K562 (cell line): ENCODE measurements at regions not wholly inside any gene's neighbourhood (a gene's known extent, or its start where the extent isn't known, plus 50 kb on each side); places are given as distances from the start of the nearest gene placed in this dataset.

ENCODE experiments used
- ATAC-seq: fragments of 200-7000 bp; cut with Tn5 transposase; 3 replicates; pipeline ENCODE4 v1.9.1; 2020; ENCODE audit warnings: moderate library complexity
- BruUV-seq: library from RNA; stranded (reverse); fragments of 400-500 nt; replicated peaks from 2 replicates; lab custom pipeline; 2021; lab: Mats Ljungman, UMichigan
- CTCF ChIA-PET: fragments of 300-600 bp; formaldehyde crosslinking; extraction: SDS; loops from one replicate; lab custom pipeline; 2021; ENCODE audit warnings: low intra/inter-chr PET ratio; lab: Yijun Ruan, JAX
- POLR2A ChIA-PET: fragments of 300-600, 350-650 bp; sonication (Branson Sonifier 250); formaldehyde crosslinking; extraction: SDS; loops from one replicate; lab custom pipeline; 2021; ENCODE audit warnings: antibody characterized with exemption, inconsistent platforms; lab: Yijun Ruan, JAX
- DNase-seq, 4 experiments: peaks; one replicate each; pipeline versions ENCODE4 v3.0.0 to v3.0.0-alpha.2; 2011 to 2018; ENCODE audit warnings: low spot score in 3 of 4, mixed read lengths in 3 of 4; ENCODE audit errors: extremely low read depth in 1 of 4
- FAIRE-seq: peaks from 2 replicates; lab custom pipeline; 2011; peaks lifted over from hg19 to GRCh38; lab: Jason Lieb, UNC
- H2AFZ ChIP-seq: 2 replicates; pipeline ENCODE4 v1.6.0; 2011; ENCODE audit warnings: low read depth, low read length, control low read depth, inconsistent platforms
- H3K27ac ChIP-seq: fragments of 200-600 bp; 3 replicates; pipeline ENCODE4 v1.8.0; 2011; ENCODE audit warnings: low read depth, mild to moderate bottlenecking, control low read depth, inconsistent platforms, low read length, moderate library complexity, mixed read lengths; ENCODE audit errors: extremely low read depth
- H3K27me3 ChIP-seq, 2 experiments: fragments of 300-600 bp in 1 of 2; 2 replicates in 1 of 2; 3 replicates in 1 of 2; pipeline versions ENCODE4 v1.6.0 to v1.8.0; 2011; ENCODE audit warnings: inconsistent platforms in 2 of 2, low read length in 2 of 2, mild to moderate bottlenecking in 1 of 2, mixed read lengths in 1 of 2, moderate library complexity in 1 of 2; ENCODE audit not compliant: control insufficient read depth in 2 of 2, insufficient read depth in 2 of 2
- H3K36me3 ChIP-seq: fragments of 300-600 bp; 3 replicates; pipeline ENCODE4 v1.8.0; 2011; ENCODE audit warnings: mild to moderate bottlenecking, low read length, inconsistent platforms; ENCODE audit not compliant: control insufficient read depth, insufficient read depth
- H3K4me1 ChIP-seq, 2 experiments: fragments of 200-600 bp in 1 of 2; replicated peaks in 1 of 2; 2 replicates in 1 of 2; 3 replicates in 1 of 2; pipeline versions ENCODE4 v1.5.1 to v1.8.0; 2011; ENCODE audit warnings: inconsistent platforms in 2 of 2, low read length in 2 of 2, mild to moderate bottlenecking in 1 of 2, mixed read lengths in 1 of 2, moderate library complexity in 1 of 2; ENCODE audit not compliant: control insufficient read depth in 2 of 2, insufficient read depth in 2 of 2
- H3K4me2 ChIP-seq: 2 replicates; pipeline ENCODE4 v1.6.1; 2011; ENCODE audit warnings: low read length, control low read depth, inconsistent platforms, mixed read lengths; ENCODE audit not compliant: insufficient read depth
- H3K4me3 ChIP-seq: fragments of 200-600 bp; sonication (generic), shearing (Covaris generic); 2 replicates; pipeline ENCODE4 v1.5.1; 2016; ENCODE audit warnings: control low read depth, inconsistent platforms
- H3K79me2 ChIP-seq: fragments of 200-600 bp; 3 replicates; pipeline ENCODE4 v1.8.0; 2011; ENCODE audit warnings: low read length, inconsistent platforms; ENCODE audit not compliant: control insufficient read depth, insufficient read depth
- H3K9ac ChIP-seq, 2 experiments: 2 replicates each; pipeline versions ENCODE4 v1.6.0 to v1.6.1; 2011; ENCODE audit warnings: low read depth in 2 of 2, low read length in 2 of 2, control low read depth in 1 of 2, inconsistent platforms in 1 of 2, mild to moderate bottlenecking in 1 of 2, mixed read lengths in 1 of 2; ENCODE audit not compliant: insufficient read depth in 1 of 2
- H3K9me1 ChIP-seq: one replicate; pipeline ENCODE4 v1.6.0; 2011; ENCODE audit warnings: inconsistent platforms, mild to moderate bottlenecking, low read length, moderate library complexity; ENCODE audit not compliant: control insufficient read depth, insufficient read depth
- H3K9me3 ChIP-seq: replicated peaks from 2 replicates; pipeline ENCODE4 v1.5.1; 2011; ENCODE audit warnings: low read depth, low read length, inconsistent platforms; ENCODE audit not compliant: control insufficient read depth, insufficient read depth
- H4K20me1 ChIP-seq: replicated peaks from 2 replicates; pipeline ENCODE4 v1.6.1; 2011; ENCODE audit warnings: low read length, inconsistent platforms, mixed read lengths; ENCODE audit not compliant: control insufficient read depth, insufficient read depth
- ARID1B ChIP-seq: fragments of 450-650 bp; IDR thresholded peaks from 2 replicates; pipeline ENCODE4 v1.6.1; 2016; ENCODE audit warnings: antibody characterized with exemption, mild to moderate bottlenecking, inconsistent platforms
- ASH1L ChIP-seq: fragments of 450-650 bp; IDR thresholded peaks from 2 replicates; pipeline ENCODE4 v1.6.1; 2018; ENCODE audit warnings: borderline replicate concordance, mild to moderate bottlenecking, low read depth; ENCODE audit not compliant: partially characterized antibody
- BRF1 ChIP-seq: IDR thresholded peaks from 3 replicates; pipeline ENCODE4 v1.6.1; 2011; ENCODE audit warnings: borderline replicate concordance, mild to moderate bottlenecking; ENCODE audit not compliant: insufficient read length; ENCODE audit errors: extremely low read depth
- FOSL1 ChIP-seq: fragments of 200-800 bp; sonication (Bioruptor generic); conservative IDR thresholded peaks from 2 replicates; pipeline ENCODE4 v1.6.1; 2016; ENCODE audit warnings: missing genetic modification characterization, missing compliant biosample characterization
- FOXA3 ChIP-seq, 2 experiments: fragments of 450-650 bp in 1 of 2; sonication (generic) in 1 of 2; formaldehyde crosslinking; IDR thresholded peaks in 1 of 2; conservative IDR thresholded peaks in 1 of 2; 2 replicates each; pipeline versions ENCODE4 v1.4.0 to v1.8.0; 2020 to 2022; ENCODE audit warnings: mild to moderate bottlenecking in 2 of 2, missing genetic modification reagents in 1 of 2
- HMGN3 ChIP-seq: IDR thresholded peaks from 2 replicates; pipeline ENCODE4 v1.6.1; 2011; ENCODE audit warnings: borderline replicate concordance, low read depth, mild to moderate bottlenecking, mixed read lengths, low read length; ENCODE audit not compliant: insufficient read length; ENCODE audit errors: extremely low read depth
- ILF3 ChIP-seq: fragments of 450-650 bp; IDR thresholded peaks from 2 replicates; pipeline ENCODE4 v1.6.1; 2018; ENCODE audit warnings: antibody characterized with exemption, mild to moderate bottlenecking, moderate library complexity, borderline replicate concordance
- MBD1 ChIP-seq: fragments of 250-450 bp; sonication (Bioruptor Pico); IDR thresholded peaks from 2 replicates; pipeline ENCODE4 v1.8.0; 2022; ENCODE audit warnings: inconsistent platforms
- MBD2 ChIP-seq: sonication (generic); IDR thresholded peaks from 2 replicates; pipeline ENCODE4 v1.6.1; 2016; ENCODE audit warnings: low read depth, borderline replicate concordance
- MXD1 ChIP-seq: fragments of 250-450 bp; sonication (Bioruptor Pico); IDR thresholded peaks from 2 replicates; pipeline ENCODE4 v1.8.0; 2021; ENCODE audit warnings: borderline replicate concordance, mild to moderate bottlenecking, moderate library complexity; ENCODE audit not compliant: poor library complexity, severe bottlenecking
- NFRKB ChIP-seq: fragments of 450-650 bp; IDR thresholded peaks from 2 replicates; pipeline ENCODE4 v1.6.1; 2016; ENCODE audit warnings: low read depth
- PHF8 ChIP-seq: fragments of 200-600 bp; sonication (generic); IDR thresholded peaks from 2 replicates; pipeline ENCODE4 v1.6.1; 2012; ENCODE audit warnings: mixed run types, mild to moderate bottlenecking, inconsistent platforms, low read length, moderate library complexity, borderline replicate concordance
- TAF15 ChIP-seq: fragments of 200-400 bp; formaldehyde crosslinking; IDR thresholded peaks from 2 replicates; pipeline ENCODE4 v1.6.1; 2017; ENCODE audit warnings: mild to moderate bottlenecking, low read depth, low read length, moderate library complexity
- TAF7 ChIP-seq: fragments of 450-650 bp; IDR thresholded peaks from 2 replicates; pipeline ENCODE4 v1.6.1; 2016; ENCODE audit warnings: missing genetic modification characterization, missing compliant biosample characterization
- TFAM ChIP-seq: fragments of 250-450 bp; sonication (Bioruptor Pico); conservative IDR thresholded peaks from 2 replicates; pipeline ENCODE4 v1.5.0; 2021; ENCODE audit warnings: mild to moderate bottlenecking, moderate library complexity
- ZBTB43 ChIP-seq: sonication (generic); formaldehyde crosslinking; IDR thresholded peaks from 2 replicates; pipeline ENCODE4 v1.8.0; 2023; ENCODE audit warnings: mild to moderate bottlenecking, missing genetic modification reagents
- ZC3H8 ChIP-seq: fragments of 450-650 bp; IDR thresholded peaks from 2 replicates; pipeline ENCODE4 v1.6.1; 2017
- ZNF197 ChIP-seq: fragments of 200-800 bp; sonication (Bioruptor generic); IDR thresholded peaks from 2 replicates; pipeline ENCODE4 v1.6.1; 2016; ENCODE audit warnings: low read depth, missing genetic modification characterization, missing compliant biosample characterization
- ZNF584 ChIP-seq: fragments of 200-800 bp; sonication (Bioruptor generic); IDR thresholded peaks from 2 replicates; pipeline ENCODE4 v1.6.1; 2016; ENCODE audit warnings: low read depth, mild to moderate bottlenecking, missing genetic modification characterization, missing compliant biosample characterization
- ZNF79 ChIP-seq: fragments of 250-450 bp; sonication (Bioruptor Pico); IDR thresholded peaks from 2 replicates; pipeline ENCODE4 v1.4.0; 2020; ENCODE audit warnings: low read depth, mild to moderate bottlenecking, moderate library complexity
- WGBS: fragments of 100-300 bp; shearing (Covaris generic); methylation state at CpG from one replicate; pipeline ENCODE4 v1.1.6; 2016; ENCODE audit warnings: low coverage, mixed read lengths; ENCODE audit not compliant: insufficient coverage; ENCODE audit errors: missing lambda C conversion rate; 5-methylcytosine and 5-hydroxymethylcytosine counted together
- in situ Hi-C: fragments of 300-500 bp; cut with MboI; formaldehyde crosslinking; loops from 4 replicates; pipeline ENCODE4 v1.15.0; 2018; ENCODE audit warnings: inconsistent platforms, mixed read lengths
- intact Hi-C: fragments of 100-400 bp; cut with micrococcal nuclease; formaldehyde crosslinking; loops from 2 replicates; pipeline ENCODE4 v1.14.2; 2022

- Histone ChIP-seq H3K4me2 (no peak overlapping the region), H4K20me1 (no peaks in the 10 kb centered on the region), H3K9ac (no peak overlapping the region), H2AFZ (no peak overlapping the region), H3K4me1 (no peaks in the 10 kb centered on the region), H3K27me3 (no peaks in the 10 kb centered on the region), H3K9me3 (no peaks in the 10 kb centered on the region), H3K27ac (no peak overlapping the region), H3K4me3 (no peak overlapping the region), H3K9me1 (no peaks in the 10 kb centered on the region), H3K36me3 (no peaks in the 10 kb centered on the region), H3K79me2 (no peaks in the 10 kb centered on the region)
- WGBS = 35% methylated on average over 31 of the region's 42 CpGs
- ChIA-PET CTCF (no interaction called here), POLR2A (no interaction called here)
- FAIRE-seq (no peak), ATAC-seq (no peak), DNase-seq (no peak)
- in situ Hi-C loops = no loop called here
- no TSS peak for BruUV-seq
- intact Hi-C loops = no loop called here
- TF ChIP-seq TAF7 (tag) = no peak
- no peak for TF ChIP-seq ZC3H8
- TF ChIP-seq ZNF197 (CRISPR knock-in tag) = no peak
- no peak for TF ChIP-seq TAF15
- TF ChIP-seq NFRKB = no peak
- TF ChIP-seq ASH1L = no peak
- TF ChIP-seq MBD2 = no peak
- TF ChIP-seq ZNF584 (CRISPR knock-in tag) = no peak
- no peak for TF ChIP-seq ARID1B
- TF ChIP-seq ZNF79 (CRISPR knock-in tag) = no peak
- TF ChIP-seq MBD1 (CRISPR knock-in tag) = no peak
- TF ChIP-seq BRF1 = no peak
- TF ChIP-seq MXD1 (CRISPR knock-in tag) = no peak
- TF ChIP-seq FOSL1 = no peak
- TF ChIP-seq PHF8 = no peak
- TF ChIP-seq FOXA3 (CRISPR knock-in tag; conservative IDR thresholded peaks at IDR 0.05 in 1 of 2, IDR thresholded peaks at IDR 0.05 in 1 of 2) = no peak
- no peak for TF ChIP-seq ZBTB43 (CRISPR knock-in tag)
- TF ChIP-seq ILF3 = no peak
- no peak for TF ChIP-seq HMGN3
- no peak for TF ChIP-seq TFAM (CRISPR knock-in tag)
- TF ChIP-seq, all 486 proteins: peak for 0
These were observed 591.4 kb downstream of the TP53TG3F start for GRCh38 chr16:34050787-34051320.
